Thoracic aorta (tissue), 2 donors: ENCODE measurements at regions not wholly inside any gene's neighbourhood (a gene's known extent, or its start where the extent isn't known, plus 50 kb on each side); places are given as distances from the start of the nearest gene placed in this dataset.

Experiments used
- ATAC-seq: fragments of 150-250 bp; one replicate; pipeline ENCODE4 v1.8.0; 2017; ENCODE audit warnings: low read depth; ENCODE audit not compliant: insufficient number of reproducible peaks, low FRiP score
- DNase-seq: peaks from one replicate; pipeline ENCODE4 v3.0.0-alpha.2; 2020; ENCODE audit warnings: low spot score
- H3K27ac ChIP-seq, 2 donors: fragments of 200-600 bp; sonication (generic); 1 replicate in 1 of 2; 2 replicates in 1 of 2; pipeline ENCODE4 v1.5.1; 2016; ENCODE audit warnings: mild to moderate bottlenecking in 2 of 2, moderate library complexity in 2 of 2
- H3K27me3 ChIP-seq: fragments of 200-600 bp; sonication (generic); replicated peaks from 2 replicates; pipeline ENCODE4 v1.6.0; 2016; ENCODE audit warnings: mild to moderate bottlenecking; ENCODE audit not compliant: insufficient read depth
- H3K36me3 ChIP-seq: fragments of 200-600 bp; sonication (generic); one replicate; pipeline ENCODE4 v1.5.1; 2016
- H3K4me1 ChIP-seq, 2 donors: fragments of 200-600 bp; sonication (generic); 1 replicate in 1 of 2; 2 replicates in 1 of 2; pipeline versions ENCODE4 v1.5.1 to v1.6.0; 2016; ENCODE audit warnings: low read depth in 2 of 2, mild to moderate bottlenecking in 1 of 2; ENCODE audit not compliant: control insufficient read depth in 1 of 2
- H3K4me3 ChIP-seq: fragments of 200-600 bp; sonication (generic); 2 replicates; pipeline ENCODE4 v1.5.1; 2016; ENCODE audit warnings: mild to moderate bottlenecking
- H3K9me3 ChIP-seq: fragments of 200-600 bp; sonication (generic); 2 replicates; pipeline ENCODE4 v1.5.1; 2016
- CTCF ChIP-seq: fragments of 200-600 bp; sonication (generic); IDR thresholded peaks from one replicate; pipeline ENCODE4 v1.5.1; 2019; ENCODE audit warnings: antibody characterized with exemption

- no peak for TF ChIP-seq CTCF
- Histone ChIP-seq H3K4me3 (no peak overlapping the region), H3K27ac (no peak overlapping the region), H3K9me3 (no peaks in the 10 kb centered on the region), H3K4me1 (no peaks in the 10 kb centered on the region), H3K36me3 (no peaks in the 10 kb centered on the region), H3K27me3 (no peaks in the 10 kb centered on the region)
- ATAC-seq: no peak
- no peak for DNase-seq
Measured at GRCh38 chr2:18503376-18504228, 56.9 kb downstream of the RDH14 start.

GRCh38 chr2:18502142-18502541, 58.3 kb downstream of the RDH14 start:
- no peak for DNase-seq
- no peaks in the 10 kb centered on the region for H3K27me3 ChIP-seq
- TF ChIP-seq CTCF: no peak

GRCh38 chr2:18501729-18502128, 58.7 kb downstream of the RDH14 start:
- DNase-seq (no peak), ATAC-seq (no peak)
- no peak for TF ChIP-seq CTCF
- Histone ChIP-seq H3K9me3 (no peaks in the 10 kb centered on the region), H3K27me3 (no peaks in the 10 kb centered on the region), H3K4me3 (no peak overlapping the region), H3K27ac (no peak overlapping the region), H3K4me1 (no peaks in the 10 kb centered on the region), H3K36me3 (no peaks in the 10 kb centered on the region)

More at GRCh38 chr2:18502142-18502541, 58.3 kb downstream of the RDH14 start:
- no peak overlapping the region for H3K27ac ChIP-seq
- H3K4me3 ChIP-seq: no peak overlapping the region
- H3K9me3 ChIP-seq: no peaks in the 10 kb centered on the region
- H3K4me1 ChIP-seq: no peaks in the 10 kb centered on the region
- no peaks in the 10 kb centered on the region for H3K36me3 ChIP-seq
- no peak for ATAC-seq

GRCh38 chr2:18501156-18501555, 59.3 kb downstream of the RDH14 start:
- DNase-seq: no peak
- TF ChIP-seq CTCF: no peak
- H3K9me3 ChIP-seq: no peaks in the 10 kb centered on the region
- H3K4me3 ChIP-seq: no peak overlapping the region
- no peaks in the 10 kb centered on the region for H3K27me3 ChIP-seq
- H3K36me3 ChIP-seq: no peaks in the 10 kb centered on the region
- no peak for ATAC-seq
- no peak overlapping the region for H3K27ac ChIP-seq
- H3K4me1 ChIP-seq: no peaks in the 10 kb centered on the region

- TF ChIP-seq CTCF: no peak
- no peaks in the 10 kb centered on the region for H3K9me3 ChIP-seq
- no peaks in the 10 kb centered on the region for H3K4me1 ChIP-seq
- no peak for ATAC-seq
- DNase-seq: no peak
- no peak overlapping the region for H3K4me3 ChIP-seq
- no peak overlapping the region for H3K27ac ChIP-seq
- H3K36me3 ChIP-seq: no peaks in the 10 kb centered on the region
- H3K27me3 ChIP-seq: no peaks in the 10 kb centered on the region
Measured at GRCh38 chr2:18500333-18500732, 60.1 kb downstream of the RDH14 start.
